T47D (cell line): ENCODE measurements at regions not wholly inside any gene's neighbourhood (a gene's known extent, or its start where the extent isn't known, plus 50 kb on each side); places are given as distances from the start of the nearest gene placed in this dataset.

ENCODE experiments used
- DNase-seq, 2 experiments: peaks; one replicate each; pipeline versions ENCODE4 v3.0.0 to v3.0.0-alpha.2; 2011 to 2012; ENCODE audit warnings: low read depth in 1 of 2, low spot score in 1 of 2
- JUND ChIP-seq: IDR thresholded peaks from 2 replicates; pipeline ENCODE4 v1.6.1; 2012; ENCODE audit warnings: low read depth
- in situ Hi-C: cut with HindIII; loops from 2 replicates; pipeline ENCODE4 v1.10.0; 2016; ENCODE audit warnings: low sequenced_read_pairs, low pct_unique_long_range_greater_than_20kb

GRCh38 chr6:133710826-133711225 is 178.1 kb upstream of the TCF21 start:
- in situ Hi-C loops, result no loop called here
- DNase-seq, result no peak
- TF ChIP-seq JUND, result no peak

DNA sequence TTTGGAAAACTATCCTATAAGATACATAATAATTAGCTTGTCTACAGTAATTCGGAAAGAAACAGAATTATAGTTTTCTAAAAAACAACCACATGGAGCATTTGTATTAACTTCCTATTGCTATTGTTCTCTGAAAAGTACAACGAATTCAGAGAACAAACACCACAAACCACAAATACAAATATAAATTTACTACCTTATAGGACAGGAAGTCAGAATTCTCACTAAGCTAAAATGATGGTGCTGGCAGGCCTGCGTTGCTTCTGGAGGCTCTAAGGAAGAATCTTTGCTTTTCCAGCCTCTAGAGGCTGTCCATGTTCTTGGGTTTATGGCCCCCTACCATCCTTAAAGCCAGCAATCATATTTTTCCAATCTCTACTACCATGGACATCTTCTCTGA is 173.6 kb upstream of the TCF21 start:
- DNase-seq, result no peak
- TF ChIP-seq JUND, result no peak
- in situ Hi-C loops, result no loop called here

DNA sequence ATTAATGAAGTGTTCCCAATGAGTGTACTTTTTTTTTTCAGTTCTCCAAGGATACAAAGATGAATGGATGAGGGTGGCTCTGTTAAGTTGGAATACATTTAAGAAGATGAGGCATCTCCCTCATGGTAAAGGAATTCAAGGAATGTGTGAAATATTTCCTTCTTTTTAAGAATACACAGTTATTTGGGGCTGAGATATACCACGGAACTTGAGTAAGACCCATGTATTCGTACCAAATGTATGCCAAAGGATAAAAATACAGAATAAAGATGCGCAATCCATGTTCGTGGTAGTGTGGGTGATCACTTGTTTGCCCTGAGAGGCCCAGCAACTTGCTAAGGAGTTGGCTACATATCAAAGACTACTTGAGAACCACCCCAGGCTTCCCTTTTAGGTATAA is 164.2 kb upstream of the TCF21 start:
- no peak for TF ChIP-seq JUND
- DNase-seq, result no peak
- in situ Hi-C loops, result no loop called here

DNA sequence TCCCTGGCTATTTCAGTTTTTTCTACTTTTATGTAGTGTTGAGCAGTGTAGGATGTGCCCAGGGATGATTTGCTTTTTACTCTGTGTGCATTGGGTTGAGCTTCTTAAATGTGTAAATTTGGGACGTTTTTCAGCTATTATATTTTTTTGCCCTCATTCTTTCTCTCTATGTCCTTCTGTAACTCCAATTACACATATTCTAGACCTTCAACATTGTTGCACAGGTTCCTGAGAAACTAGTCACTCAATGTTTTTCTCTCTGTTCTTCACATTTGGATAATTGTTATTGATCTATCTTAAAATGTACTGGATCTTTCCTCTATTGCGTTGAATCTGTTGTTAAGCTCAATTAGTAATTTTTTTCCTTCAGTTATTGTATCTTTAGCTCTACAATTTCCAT is 162.7 kb upstream of the TCF21 start:
- TF ChIP-seq JUND, result no peak
- no peak for DNase-seq
- in situ Hi-C loops, result no loop called here

DNA sequence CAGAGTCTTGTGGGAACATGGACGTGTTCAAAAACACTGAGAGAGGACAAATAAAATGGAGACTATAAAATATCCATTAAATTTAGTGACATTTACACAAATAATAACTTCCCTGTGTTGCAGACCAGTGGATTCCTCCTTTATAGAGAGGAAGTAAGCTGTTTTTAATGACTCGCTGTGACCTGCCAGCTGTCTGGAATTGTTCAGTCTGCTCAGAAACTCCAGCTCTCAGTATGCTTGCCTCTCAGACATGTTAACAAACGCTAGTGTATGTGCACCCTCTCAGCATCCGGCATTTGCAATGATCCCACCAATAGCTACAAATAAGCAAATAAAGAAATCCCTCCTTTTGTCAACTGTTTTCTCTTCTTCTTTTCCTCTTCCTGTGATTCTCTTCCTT is 158.0 kb upstream of the TCF21 start:
- TF ChIP-seq JUND, result no peak
- in situ Hi-C loops, result no loop called here
- DNase-seq, result no peak

GRCh38 chr6:133740218-133740617 is 148.7 kb upstream of the TCF21 start:
- no peak for TF ChIP-seq JUND
- in situ Hi-C loops, result no loop called here
- DNase-seq, result no peak

GRCh38 chr6:133740816-133741215 is 148.1 kb upstream of the TCF21 start:
- in situ Hi-C loops, result no loop called here
- no peak for TF ChIP-seq JUND
- no peak for DNase-seq

DNA sequence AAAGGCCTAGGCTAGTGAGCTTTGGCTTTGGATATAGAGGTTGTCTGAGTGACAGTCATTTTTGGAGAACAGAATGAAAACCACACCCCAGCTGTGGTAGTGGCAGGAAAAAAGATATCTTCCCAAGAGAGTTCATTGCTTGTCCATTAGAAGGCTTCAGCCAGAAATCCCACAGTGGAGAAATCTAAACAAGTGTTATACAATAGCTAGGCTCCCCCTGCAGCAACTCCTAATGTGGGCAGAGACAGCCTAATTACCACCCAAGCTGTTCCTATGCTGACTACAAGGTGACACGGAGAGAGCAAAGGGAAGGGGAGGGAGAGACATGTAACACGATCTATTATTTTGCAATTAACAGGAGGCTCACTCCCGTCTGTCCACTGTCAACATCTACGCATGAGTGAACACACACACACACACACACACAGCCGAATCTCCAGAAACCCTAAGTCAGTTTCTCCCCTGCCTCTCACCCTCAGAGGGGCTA is 147.5 kb upstream of the TCF21 start:
- in situ Hi-C loops, result no loop called here
- no peak for TF ChIP-seq JUND
- peak in 1 of 2 experiments; percentile 25 for DNase-seq

- in situ Hi-C loops, result no loop called here
- TF ChIP-seq JUND, result no peak
- no peak for DNase-seq
Measured at GRCh38 chr6:133743621-133744020, 145.3 kb upstream of the TCF21 start.

GRCh38 chr6:133746417-133746770 is 142.5 kb upstream of the TCF21 start:
- DNase-seq, result no peak
- no peak for TF ChIP-seq JUND
- in situ Hi-C loops, result no loop called here

- in situ Hi-C loops, result no loop called here
- no peak for DNase-seq
- no peak for TF ChIP-seq JUND
Measured at GRCh38 chr6:133748628-133749027, 140.3 kb upstream of the TCF21 start.

GRCh38 chr6:133749427-133749826 is 139.5 kb upstream of the TCF21 start:
- no peak for DNase-seq
- TF ChIP-seq JUND, result no peak
- in situ Hi-C loops, result no loop called here

- in situ Hi-C loops, result no loop called here
- TF ChIP-seq JUND, result no peak
Measured at GRCh38 chr6:133752129-133752528, 136.8 kb upstream of the TCF21 start.

GRCh38 chr6:133753756-133754155 is 135.2 kb upstream of the TCF21 start:
- in situ Hi-C loops, result no loop called here
- no peak for DNase-seq
- no peak for TF ChIP-seq JUND

More at GRCh38 chr6:133752129-133752528, 136.8 kb upstream of the TCF21 start:
- no peak for DNase-seq
